GM21526 (cell line): ENCODE measurements at regions not wholly inside any gene's neighbourhood (a gene's known extent, or its start where the extent isn't known, plus 50 kb on each side); places are given as distances from the start of the nearest gene placed in this dataset.

Source experiments
- ATAC-seq: cut with Tn5 transposase; IDR thresholded peaks from one replicate; pipeline ENCODE4 v1.9.1; 2021; ENCODE audit warnings: moderate library complexity; ENCODE audit not compliant: unreplicated experiment, low FRiP score

- ATAC-seq = no peak
Measured at GRCh38 chr9:17963498-17963897, 384.6 kb downstream of the SH3GL2 start.

GRCh38 chr9:17967731-17968130 is 388.9 kb downstream of the SH3GL2 start:
- no peak for ATAC-seq

- ATAC-seq = no peak
Measured at GRCh38 chr9:17969232-17969631, 390.4 kb downstream of the SH3GL2 start.

GRCh38 chr9:17970277-17970676 is 391.4 kb downstream of the SH3GL2 start:
- ATAC-seq = no peak

- ATAC-seq = no peak
Measured at GRCh38 chr9:17978773-17979172, 399.9 kb downstream of the SH3GL2 start.

- no peak for ATAC-seq
Measured at GRCh38 chr9:17986595-17986994, 407.7 kb downstream of the SH3GL2 start.

GRCh38 chr9:17987189-17987588 is 408.3 kb downstream of the SH3GL2 start:
- ATAC-seq = no peak

- no peak for ATAC-seq
Measured at GRCh38 chr9:17988489-17988888, 409.6 kb downstream of the SH3GL2 start.

GRCh38 chr9:17990602-17991001 is 411.7 kb downstream of the SH3GL2 start:
- ATAC-seq = no peak

- no peak for ATAC-seq
Measured at GRCh38 chr9:17993024-17993423, 414.2 kb downstream of the SH3GL2 start.

GRCh38 chr9:17994695-17995425 is 416.0 kb downstream of the SH3GL2 start:
- ATAC-seq = no peak

- no peak for ATAC-seq
Measured at GRCh38 chr9:17996728-17997127, 417.9 kb downstream of the SH3GL2 start.

- no peak for ATAC-seq
Measured at GRCh38 chr9:18002718-18003438, 424.0 kb downstream of the SH3GL2 start.

GRCh38 chr9:18006591-18006990 is 427.7 kb downstream of the SH3GL2 start:
- ATAC-seq = no peak

- ATAC-seq = no peak
Measured at GRCh38 chr9:18007621-18008020, 428.8 kb downstream of the SH3GL2 start.

GRCh38 chr9:18009902-18010301 is 431.0 kb downstream of the SH3GL2 start:
- ATAC-seq = no peak

- no peak for ATAC-seq
Measured at GRCh38 chr9:18010492-18010891, 431.6 kb downstream of the SH3GL2 start.

- ATAC-seq = no peak
Measured at GRCh38 chr9:18012170-18012569, 433.3 kb downstream of the SH3GL2 start.

- no peak for ATAC-seq
Measured at GRCh38 chr9:18014556-18014955, 435.7 kb downstream of the SH3GL2 start.

GRCh38 chr9:18015116-18015515 is 436.2 kb downstream of the SH3GL2 start:
- no peak for ATAC-seq

GRCh38 chr9:18017136-18017535 is 438.3 kb downstream of the SH3GL2 start:
- no peak for ATAC-seq

GRCh38 chr9:18018221-18018620 is 439.4 kb downstream of the SH3GL2 start:
- no peak for ATAC-seq
